MCF 10A (cell line): ENCODE measurements at regions not wholly inside any gene's neighbourhood (a gene's known extent, or its start where the extent isn't known, plus 50 kb on each side); places are given as distances from the start of the nearest gene placed in this dataset.
"Not testable (repeated sequence)": the region's sequence is repeated elsewhere in the genome, so short reads cannot be mapped to it uniquely, and the experiment has no call there.

ENCODE experiments used
- BruUV-seq: library from RNA; stranded (reverse); fragments of 400-500 nt; replicated peaks from 2 replicates; lab custom pipeline; 2021; lab: Mats Ljungman, UMichigan
- CTCF ChIA-PET: fragments of 300-600 bp; sonication (Branson Sonifier 250); formaldehyde crosslinking; extraction: SDS; loops from one replicate; lab custom pipeline; 2021; ENCODE audit warnings: antibody characterized with exemption, inconsistent platforms; lab: Yijun Ruan, JAX
- POLR2A ChIA-PET: fragments of 300-600, 350-650 bp; sonication (Branson Sonifier 250); formaldehyde crosslinking; extraction: SDS; loops from one replicate; lab custom pipeline; 2020; ENCODE audit warnings: antibody characterized with exemption, inconsistent platforms; lab: Yijun Ruan, JAX
- DNase-seq: peaks from one replicate; pipeline ENCODE4 v3.0.0-alpha.2; 2018; ENCODE audit not compliant: unreplicated experiment
- H3K27ac Mint-ChIP-seq: one replicate; pipeline ENCODE4 v1.8.0; 2022; ENCODE audit warnings: mild to moderate bottlenecking, low read depth, mixed read lengths; ENCODE audit not compliant: unreplicated experiment
- H3K27me3 Mint-ChIP-seq: one replicate; pipeline ENCODE4 v1.8.0; 2022; ENCODE audit warnings: mixed read lengths; ENCODE audit not compliant: insufficient read depth, unreplicated experiment
- H3K36me3 Mint-ChIP-seq: one replicate; pipeline ENCODE4 v1.8.0; 2022; ENCODE audit warnings: mild to moderate bottlenecking, moderate library complexity, mixed read lengths; ENCODE audit not compliant: insufficient read depth, unreplicated experiment
- H3K4me1 Mint-ChIP-seq: one replicate; pipeline ENCODE4 v1.8.0; 2022; ENCODE audit warnings: mixed read lengths; ENCODE audit not compliant: insufficient read depth, unreplicated experiment
- H3K4me3 Mint-ChIP-seq: one replicate; pipeline ENCODE4 v1.8.0; 2022; ENCODE audit warnings: mild to moderate bottlenecking, moderate library complexity, mixed read lengths; ENCODE audit not compliant: unreplicated experiment
- H3K9me3 Mint-ChIP-seq: one replicate; pipeline ENCODE4 v1.8.0; 2022; ENCODE audit warnings: mixed read lengths; ENCODE audit not compliant: unreplicated experiment
- intact Hi-C: fragments of 100-400 bp; cut with micrococcal nuclease; formaldehyde crosslinking; loops from 2 replicates; pipeline ENCODE4 v1.14.1; 2022
- TF ChIP-seq, protein P1 (sequence below): fragments of 200-600 bp; IDR thresholded peaks from one replicate; pipeline ENCODE4 v1.8.0; 2022; ENCODE audit warnings: antibody characterized with exemption, mild to moderate bottlenecking; ENCODE audit not compliant: unreplicated experiment

DNA sequence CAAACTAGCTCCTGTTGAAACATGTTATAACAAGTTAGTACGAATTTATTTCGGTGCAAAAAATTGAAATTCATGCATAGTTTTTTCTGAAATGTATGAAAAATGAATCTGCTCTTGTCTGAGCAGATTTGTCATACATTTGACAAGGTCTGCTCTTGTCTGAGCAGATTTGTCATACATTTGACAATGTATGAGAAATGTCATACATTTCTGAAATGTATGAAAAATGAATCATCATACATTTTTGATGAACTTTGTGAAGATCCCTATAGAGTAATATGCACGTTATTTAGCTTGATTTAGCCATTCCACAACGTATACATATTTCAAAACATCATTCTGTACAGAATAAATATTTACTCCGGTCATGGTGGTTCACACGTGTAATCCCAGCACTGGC, 85.9 kb upstream of the PARP8 start:
- intact Hi-C loops: no loop called here
- CTCF ChIA-PET: interaction anchor here (0.6 to 0.7 kb wide), 2 partner anchors 170 to 339 kb away, joined by 4 to 5 read pairs; no protein-coding TSS in a partner anchor
- peaks cover 6% of the 10 kb centered on the region for H3K4me1 Mint-ChIP-seq
- no peaks in the 10 kb centered on the region for H3K36me3 Mint-ChIP-seq
- DNase-seq: peak; percentile 6
- H3K9me3 Mint-ChIP-seq: no peaks in the 10 kb centered on the region
- no peaks in the 10 kb centered on the region for H3K27me3 Mint-ChIP-seq
- no peak overlapping the region for H3K27ac Mint-ChIP-seq
- no TSS peak for BruUV-seq
- H3K4me3 Mint-ChIP-seq: no peak overlapping the region
- POLR2A ChIA-PET: no interaction called here
- TF ChIP-seq, protein P1, sequence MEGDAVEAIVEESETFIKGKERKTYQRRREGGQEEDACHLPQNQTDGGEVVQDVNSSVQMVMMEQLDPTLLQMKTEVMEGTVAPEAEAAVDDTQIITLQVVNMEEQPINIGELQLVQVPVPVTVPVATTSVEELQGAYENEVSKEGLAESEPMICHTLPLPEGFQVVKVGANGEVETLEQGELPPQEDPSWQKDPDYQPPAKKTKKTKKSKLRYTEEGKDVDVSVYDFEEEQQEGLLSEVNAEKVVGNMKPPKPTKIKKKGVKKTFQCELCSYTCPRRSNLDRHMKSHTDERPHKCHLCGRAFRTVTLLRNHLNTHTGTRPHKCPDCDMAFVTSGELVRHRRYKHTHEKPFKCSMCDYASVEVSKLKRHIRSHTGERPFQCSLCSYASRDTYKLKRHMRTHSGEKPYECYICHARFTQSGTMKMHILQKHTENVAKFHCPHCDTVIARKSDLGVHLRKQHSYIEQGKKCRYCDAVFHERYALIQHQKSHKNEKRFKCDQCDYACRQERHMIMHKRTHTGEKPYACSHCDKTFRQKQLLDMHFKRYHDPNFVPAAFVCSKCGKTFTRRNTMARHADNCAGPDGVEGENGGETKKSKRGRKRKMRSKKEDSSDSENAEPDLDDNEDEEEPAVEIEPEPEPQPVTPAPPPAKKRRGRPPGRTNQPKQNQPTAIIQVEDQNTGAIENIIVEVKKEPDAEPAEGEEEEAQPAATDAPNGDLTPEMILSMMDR: no peak

DNA sequence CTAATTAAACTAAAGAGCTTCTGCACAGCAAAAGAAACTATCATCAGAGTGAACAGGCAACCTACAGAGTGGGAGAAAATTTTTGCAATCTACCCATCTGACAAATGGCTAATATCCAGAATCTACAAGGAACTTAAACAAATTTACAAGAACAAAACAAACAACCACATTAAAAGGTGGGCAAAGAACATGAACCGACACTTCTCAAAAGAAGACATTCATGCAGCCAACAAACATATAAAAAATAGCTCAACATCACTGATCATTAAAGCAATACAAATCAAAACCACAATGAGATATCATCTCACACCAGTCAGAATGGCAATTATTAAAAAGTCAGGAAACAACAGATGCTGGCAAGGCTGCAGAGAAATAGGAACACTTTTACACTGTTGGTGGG, 84.6 kb upstream of the PARP8 start:
- POLR2A ChIA-PET, BruUV-seq, DNase-seq, intact Hi-C loops, H3K9me3 Mint-ChIP-seq, H3K4me3 Mint-ChIP-seq, H3K27me3 Mint-ChIP-seq, H3K27ac Mint-ChIP-seq, H3K36me3 Mint-ChIP-seq, H3K4me1 Mint-ChIP-seq, CTCF ChIA-PET: not testable (repeated sequence)

DNA sequence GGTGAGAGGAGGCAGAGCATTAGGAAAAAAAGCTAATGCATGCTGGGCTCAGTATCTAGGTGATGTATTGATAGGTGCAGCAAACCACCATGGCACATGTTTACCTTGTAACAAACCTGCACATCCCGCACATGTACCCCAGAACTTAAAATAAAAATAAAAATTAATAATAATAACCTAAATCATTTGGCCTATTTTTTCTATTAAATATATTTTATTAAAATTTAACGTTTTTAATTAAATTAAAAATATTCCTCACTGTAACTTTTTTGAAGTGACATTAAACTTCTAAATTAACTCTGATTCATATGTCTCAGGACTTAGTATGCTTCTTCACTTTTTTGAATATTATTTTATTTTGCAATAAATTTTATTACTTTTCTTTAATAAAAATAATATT, 83.7 kb upstream of the PARP8 start:
- Mint-ChIP-seq H3K36me3 (no peaks in the 10 kb centered on the region), H3K27me3 (no peaks in the 10 kb centered on the region), H3K4me3 (no peak overlapping the region), H3K4me1 (no peaks in the 10 kb centered on the region), H3K9me3 (no peaks in the 10 kb centered on the region), H3K27ac (no peak overlapping the region)
- DNase-seq: no peak
- intact Hi-C loops: no loop called here
- CTCF ChIA-PET: no interaction called here
- no TSS peak for BruUV-seq
- POLR2A ChIA-PET: no interaction called here
- TF ChIP-seq, protein P1: no peak

DNA sequence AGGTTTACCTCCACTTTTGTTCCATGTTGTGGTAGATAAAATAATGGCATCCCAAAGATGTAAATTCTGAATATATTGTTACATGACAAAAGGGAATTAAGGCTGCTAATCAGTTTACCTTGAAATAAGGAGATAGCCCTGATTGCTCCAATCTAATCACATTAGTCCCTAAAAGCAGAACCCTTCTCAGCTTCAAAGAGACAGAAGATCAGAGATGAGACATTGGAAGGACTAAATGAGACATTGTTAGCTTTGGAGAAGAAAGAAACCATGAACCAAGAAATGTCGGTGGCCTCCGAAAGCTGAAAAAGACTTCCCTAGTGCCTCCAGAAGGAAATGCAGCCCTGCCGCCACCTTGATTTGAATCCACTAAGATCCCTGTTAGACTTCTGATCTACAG, 82.8 kb upstream of the PARP8 start:
- TF ChIP-seq, protein P1: no peak
- ChIA-PET CTCF (no interaction called here), POLR2A (no interaction called here)
- H3K9me3 Mint-ChIP-seq: no peaks in the 10 kb centered on the region
- no peak for DNase-seq
- intact Hi-C loops: no loop called here
- no TSS peak for BruUV-seq
- H3K27ac Mint-ChIP-seq: no peak overlapping the region
- H3K27me3 Mint-ChIP-seq: no peaks in the 10 kb centered on the region
- no peaks in the 10 kb centered on the region for H3K36me3 Mint-ChIP-seq
- H3K4me1 Mint-ChIP-seq: no peaks in the 10 kb centered on the region
- no peak overlapping the region for H3K4me3 Mint-ChIP-seq

DNA sequence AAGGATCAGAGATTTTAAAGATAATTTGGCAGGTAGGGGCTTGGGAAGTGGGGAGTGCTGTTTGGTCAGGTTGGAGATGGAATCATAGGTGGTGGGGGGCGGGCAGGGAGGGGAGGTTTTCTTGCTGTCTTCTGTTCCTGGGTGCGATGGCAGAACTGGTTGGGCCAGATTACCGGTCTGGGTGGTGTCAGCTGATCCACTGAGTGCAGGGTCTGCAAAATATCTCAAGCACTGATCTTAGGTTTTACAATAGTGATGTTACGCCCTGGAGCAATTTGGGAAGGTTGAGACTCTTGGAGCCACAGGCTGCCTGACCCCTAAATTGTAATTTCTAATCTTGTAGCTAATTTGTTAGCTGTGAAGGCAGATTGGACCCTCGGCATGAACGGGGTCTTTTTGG, 78.0 kb upstream of the PARP8 start:
- POLR2A ChIA-PET, CTCF ChIA-PET, H3K9me3 Mint-ChIP-seq, H3K27ac Mint-ChIP-seq, BruUV-seq, H3K27me3 Mint-ChIP-seq, DNase-seq, intact Hi-C loops, H3K4me3 Mint-ChIP-seq, H3K4me1 Mint-ChIP-seq, H3K36me3 Mint-ChIP-seq: not testable (repeated sequence)

DNA sequence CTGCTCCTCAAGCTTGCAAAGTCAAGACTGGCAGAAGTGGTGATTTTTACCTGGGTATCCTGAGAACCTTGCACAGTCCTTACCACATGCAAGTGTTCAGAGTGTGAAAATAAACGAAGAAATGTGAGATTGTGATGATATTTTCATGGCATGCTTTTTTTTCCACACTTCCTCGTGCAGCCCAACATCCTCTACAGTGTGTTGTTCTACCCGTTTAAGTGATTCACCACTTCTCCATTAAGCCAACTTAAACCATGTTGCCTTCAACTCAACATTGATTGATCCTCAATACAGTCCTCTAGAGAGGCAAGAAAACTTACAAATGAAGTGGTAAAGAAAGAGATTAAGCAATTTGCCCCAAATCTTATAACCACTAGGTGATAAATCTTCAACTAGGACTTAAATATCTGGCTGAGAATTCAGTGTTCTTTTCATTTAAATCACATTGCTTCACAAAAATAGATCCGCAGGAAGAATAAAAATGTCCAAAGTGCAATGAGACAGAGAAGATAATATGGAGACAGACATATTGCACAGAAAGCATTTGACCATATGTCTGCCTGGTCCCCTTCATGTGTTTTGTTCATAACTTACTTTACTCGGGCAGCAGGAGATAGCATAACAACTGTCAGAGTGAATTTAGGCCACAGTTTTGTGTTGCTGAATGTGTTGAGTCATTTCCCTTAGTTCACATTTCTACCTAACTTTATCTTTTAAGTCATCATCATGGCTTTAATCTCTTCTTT, 75.8 kb upstream of the PARP8 start:
- not testable (repeated sequence) for H3K27ac Mint-ChIP-seq, H3K4me3 Mint-ChIP-seq

DNA sequence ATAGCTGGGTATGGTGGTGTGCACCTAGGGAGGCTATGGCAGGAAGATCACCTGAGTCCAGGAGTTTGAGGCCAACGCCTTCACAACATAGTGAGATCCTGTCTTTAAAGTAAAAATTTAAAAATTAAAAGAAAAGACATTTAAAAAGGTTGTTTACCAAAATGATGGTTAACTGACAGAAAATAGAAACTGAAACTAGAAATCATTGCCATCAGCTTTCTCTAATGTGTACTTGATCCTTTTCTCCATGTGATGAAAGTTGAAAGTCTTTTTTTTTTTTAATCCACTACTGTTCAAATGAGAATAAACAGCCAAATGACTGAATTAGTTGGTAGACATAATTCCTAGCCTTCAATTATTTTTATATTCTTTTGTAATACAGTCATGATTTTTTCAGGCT, 75.1 kb upstream of the PARP8 start:
- H3K9me3 Mint-ChIP-seq, POLR2A ChIA-PET, BruUV-seq, H3K27ac Mint-ChIP-seq, CTCF ChIA-PET, intact Hi-C loops, H3K4me1 Mint-ChIP-seq, DNase-seq, H3K36me3 Mint-ChIP-seq, H3K4me3 Mint-ChIP-seq, H3K27me3 Mint-ChIP-seq: not testable (repeated sequence)

More for the DNA sequence above, 75.8 kb upstream of the PARP8 start:
- H3K9me3 Mint-ChIP-seq, CTCF ChIA-PET, BruUV-seq, DNase-seq, POLR2A ChIA-PET, H3K27me3 Mint-ChIP-seq, H3K36me3 Mint-ChIP-seq, intact Hi-C loops, H3K4me1 Mint-ChIP-seq: not testable (repeated sequence)
